ENCODE measurements at regions not wholly inside any gene's neighbourhood (a gene's known extent, or its start where the extent isn't known, plus 50 kb on each side); places are given as distances from the start of the nearest gene placed in this dataset.

DNA sequence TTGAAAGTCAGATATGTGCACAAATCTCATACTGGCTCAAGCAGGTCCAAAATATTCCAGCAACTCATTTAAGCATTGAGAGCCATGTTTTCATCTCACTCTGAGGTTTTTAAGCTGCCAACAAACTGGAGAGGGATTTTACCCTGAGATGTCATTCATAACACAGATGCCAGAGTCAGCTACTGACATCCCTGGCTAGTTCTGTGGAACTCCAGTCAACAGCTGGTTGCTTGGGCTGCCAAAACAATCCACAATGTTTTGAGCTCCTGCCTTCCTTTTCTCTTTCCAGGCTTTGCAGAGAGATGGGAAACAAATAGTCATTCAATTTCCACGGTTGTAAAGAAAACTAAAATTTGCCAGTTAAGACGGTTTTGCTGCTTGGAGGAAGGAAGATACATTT is 621.2 kb upstream of the FBXO33 start:
- no peak for TF ChIP-seq SIN3A (IDR thresholded peaks at IDR 0.05; ENCODE audit: borderline replicate concordance, low read depth, low read length)
- no peak for TF ChIP-seq TCF12 (IDR thresholded peaks at IDR 0.05)
- TF ChIP-seq, protein P1, sequence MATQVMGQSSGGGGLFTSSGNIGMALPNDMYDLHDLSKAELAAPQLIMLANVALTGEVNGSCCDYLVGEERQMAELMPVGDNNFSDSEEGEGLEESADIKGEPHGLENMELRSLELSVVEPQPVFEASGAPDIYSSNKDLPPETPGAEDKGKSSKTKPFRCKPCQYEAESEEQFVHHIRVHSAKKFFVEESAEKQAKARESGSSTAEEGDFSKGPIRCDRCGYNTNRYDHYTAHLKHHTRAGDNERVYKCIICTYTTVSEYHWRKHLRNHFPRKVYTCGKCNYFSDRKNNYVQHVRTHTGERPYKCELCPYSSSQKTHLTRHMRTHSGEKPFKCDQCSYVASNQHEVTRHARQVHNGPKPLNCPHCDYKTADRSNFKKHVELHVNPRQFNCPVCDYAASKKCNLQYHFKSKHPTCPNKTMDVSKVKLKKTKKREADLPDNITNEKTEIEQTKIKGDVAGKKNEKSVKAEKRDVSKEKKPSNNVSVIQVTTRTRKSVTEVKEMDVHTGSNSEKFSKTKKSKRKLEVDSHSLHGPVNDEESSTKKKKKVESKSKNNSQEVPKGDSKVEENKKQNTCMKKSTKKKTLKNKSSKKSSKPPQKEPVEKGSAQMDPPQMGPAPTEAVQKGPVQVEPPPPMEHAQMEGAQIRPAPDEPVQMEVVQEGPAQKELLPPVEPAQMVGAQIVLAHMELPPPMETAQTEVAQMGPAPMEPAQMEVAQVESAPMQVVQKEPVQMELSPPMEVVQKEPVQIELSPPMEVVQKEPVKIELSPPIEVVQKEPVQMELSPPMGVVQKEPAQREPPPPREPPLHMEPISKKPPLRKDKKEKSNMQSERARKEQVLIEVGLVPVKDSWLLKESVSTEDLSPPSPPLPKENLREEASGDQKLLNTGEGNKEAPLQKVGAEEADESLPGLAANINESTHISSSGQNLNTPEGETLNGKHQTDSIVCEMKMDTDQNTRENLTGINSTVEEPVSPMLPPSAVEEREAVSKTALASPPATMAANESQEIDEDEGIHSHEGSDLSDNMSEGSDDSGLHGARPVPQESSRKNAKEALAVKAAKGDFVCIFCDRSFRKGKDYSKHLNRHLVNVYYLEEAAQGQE (IDR thresholded peaks at IDR 0.05; ENCODE audit: low read depth, low read length): no peak
- TF ChIP-seq, protein P2, sequence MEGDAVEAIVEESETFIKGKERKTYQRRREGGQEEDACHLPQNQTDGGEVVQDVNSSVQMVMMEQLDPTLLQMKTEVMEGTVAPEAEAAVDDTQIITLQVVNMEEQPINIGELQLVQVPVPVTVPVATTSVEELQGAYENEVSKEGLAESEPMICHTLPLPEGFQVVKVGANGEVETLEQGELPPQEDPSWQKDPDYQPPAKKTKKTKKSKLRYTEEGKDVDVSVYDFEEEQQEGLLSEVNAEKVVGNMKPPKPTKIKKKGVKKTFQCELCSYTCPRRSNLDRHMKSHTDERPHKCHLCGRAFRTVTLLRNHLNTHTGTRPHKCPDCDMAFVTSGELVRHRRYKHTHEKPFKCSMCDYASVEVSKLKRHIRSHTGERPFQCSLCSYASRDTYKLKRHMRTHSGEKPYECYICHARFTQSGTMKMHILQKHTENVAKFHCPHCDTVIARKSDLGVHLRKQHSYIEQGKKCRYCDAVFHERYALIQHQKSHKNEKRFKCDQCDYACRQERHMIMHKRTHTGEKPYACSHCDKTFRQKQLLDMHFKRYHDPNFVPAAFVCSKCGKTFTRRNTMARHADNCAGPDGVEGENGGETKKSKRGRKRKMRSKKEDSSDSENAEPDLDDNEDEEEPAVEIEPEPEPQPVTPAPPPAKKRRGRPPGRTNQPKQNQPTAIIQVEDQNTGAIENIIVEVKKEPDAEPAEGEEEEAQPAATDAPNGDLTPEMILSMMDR (IDR thresholded peaks at IDR 0.05): no peak
- no peak for TF ChIP-seq TEAD4 (IDR thresholded peaks at IDR 0.05; ENCODE audit: borderline replicate concordance, insufficient read depth)
- TF ChIP-seq, protein P3, sequence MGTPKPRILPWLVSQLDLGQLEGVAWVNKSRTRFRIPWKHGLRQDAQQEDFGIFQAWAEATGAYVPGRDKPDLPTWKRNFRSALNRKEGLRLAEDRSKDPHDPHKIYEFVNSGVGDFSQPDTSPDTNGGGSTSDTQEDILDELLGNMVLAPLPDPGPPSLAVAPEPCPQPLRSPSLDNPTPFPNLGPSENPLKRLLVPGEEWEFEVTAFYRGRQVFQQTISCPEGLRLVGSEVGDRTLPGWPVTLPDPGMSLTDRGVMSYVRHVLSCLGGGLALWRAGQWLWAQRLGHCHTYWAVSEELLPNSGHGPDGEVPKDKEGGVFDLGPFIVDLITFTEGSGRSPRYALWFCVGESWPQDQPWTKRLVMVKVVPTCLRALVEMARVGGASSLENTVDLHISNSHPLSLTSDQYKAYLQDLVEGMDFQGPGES (IDR thresholded peaks at IDR 0.05; ENCODE audit: low read depth, low read length): no peak
- TF ChIP-seq EZH2phosphoT487 (IDR thresholded peaks at IDR 0.05; ENCODE audit: borderline replicate concordance, low read depth): no peak
- TF ChIP-seq GABPA (IDR thresholded peaks at IDR 0.05; ENCODE audit: low read depth): no peak
- TF ChIP-seq, protein P4, sequence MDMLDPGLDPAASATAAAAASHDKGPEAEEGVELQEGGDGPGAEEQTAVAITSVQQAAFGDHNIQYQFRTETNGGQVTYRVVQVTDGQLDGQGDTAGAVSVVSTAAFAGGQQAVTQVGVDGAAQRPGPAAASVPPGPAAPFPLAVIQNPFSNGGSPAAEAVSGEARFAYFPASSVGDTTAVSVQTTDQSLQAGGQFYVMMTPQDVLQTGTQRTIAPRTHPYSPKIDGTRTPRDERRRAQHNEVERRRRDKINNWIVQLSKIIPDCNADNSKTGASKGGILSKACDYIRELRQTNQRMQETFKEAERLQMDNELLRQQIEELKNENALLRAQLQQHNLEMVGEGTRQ (IDR thresholded peaks at IDR 0.05; ENCODE audit: borderline replicate concordance, low read depth, low read length): no peak
- no peak for TF ChIP-seq MEF2A (IDR thresholded peaks at IDR 0.05; ENCODE audit: borderline replicate concordance, low read depth)
- TF ChIP-seq RAD21 (IDR thresholded peaks at IDR 0.05; ENCODE audit: low read length): no peak
- TF ChIP-seq NRF1 (IDR thresholded peaks at IDR 0.05; ENCODE audit: low read depth, low read length): no peak
- no peak for TF ChIP-seq JUND (IDR thresholded peaks at IDR 0.05)
